SK-MEL-5 (cell line): ENCODE measurements at regions not wholly inside any gene's neighbourhood (a gene's known extent, or its start where the extent isn't known, plus 50 kb on each side); places are given as distances from the start of the nearest gene placed in this dataset.
"Not testable (repeated sequence)": the region's sequence is repeated elsewhere in the genome, so short reads cannot be mapped to it uniquely, and the experiment has no call there.

Experiments
- DNase-seq: peaks from one replicate; pipeline ENCODE4 v3.0.0-alpha.2; 2016; ENCODE audit warnings: low read depth, low spot score
- in situ Hi-C: cut with HindIII; loops from 2 replicates; pipeline ENCODE4 v1.10.0; 2016; ENCODE audit warnings: low sequenced_read_pairs, high pct_unique_total_duplicates, low pct_unique_long_range_greater_than_20kb

- in situ Hi-C loops: no loop called here
- no peak for DNase-seq
Observed at GRCh38 chr4:57363346-57363745, 253.2 kb upstream of the IGFBP7 start.

GRCh38 chr4:57360681-57361080 is 250.5 kb upstream of the IGFBP7 start:
- DNase-seq: no peak
- in situ Hi-C loops: no loop called here

- in situ Hi-C loops: no loop called here
- no peak for DNase-seq
Observed at GRCh38 chr4:57355101-57355665, 245.0 kb upstream of the IGFBP7 start.

GRCh38 chr4:57351731-57352130 is 241.5 kb upstream of the IGFBP7 start:
- DNase-seq: no peak
- in situ Hi-C loops: no loop called here

- no peak for DNase-seq
- in situ Hi-C loops: no loop called here
Observed at GRCh38 chr4:57344296-57344695, 234.1 kb upstream of the IGFBP7 start.

GRCh38 chr4:57342411-57342810 is 232.2 kb upstream of the IGFBP7 start:
- DNase-seq: no peak
- in situ Hi-C loops: no loop called here

GRCh38 chr4:57338861-57339260 is 228.7 kb upstream of the IGFBP7 start:
- in situ Hi-C loops, DNase-seq: not testable (repeated sequence)

- no peak for DNase-seq
- in situ Hi-C loops: no loop called here
Observed at GRCh38 chr4:57333684-57334083, 223.5 kb upstream of the IGFBP7 start.

- in situ Hi-C loops: no loop called here
Observed at GRCh38 chr4:57331959-57332358, 221.8 kb upstream of the IGFBP7 start.

GRCh38 chr4:57329279-57329678 is 219.1 kb upstream of the IGFBP7 start:
- no peak for DNase-seq
- in situ Hi-C loops: no loop called here

More at GRCh38 chr4:57331959-57332358, 221.8 kb upstream of the IGFBP7 start:
- DNase-seq: no peak

GRCh38 chr4:57324673-57325307 is 214.6 kb upstream of the IGFBP7 start:
- in situ Hi-C loops: no loop called here
- DNase-seq: no peak

GRCh38 chr4:57320849-57321248 is 210.7 kb upstream of the IGFBP7 start:
- in situ Hi-C loops: no loop called here
- DNase-seq: no peak

- DNase-seq: no peak
- in situ Hi-C loops: no loop called here
Observed at GRCh38 chr4:57320217-57320616, 210.0 kb upstream of the IGFBP7 start.

GRCh38 chr4:57318703-57319102 is 208.5 kb upstream of the IGFBP7 start:
- in situ Hi-C loops: no loop called here
- no peak for DNase-seq

GRCh38 chr4:57314636-57315035 is 204.5 kb upstream of the IGFBP7 start:
- in situ Hi-C loops: no loop called here
- DNase-seq: no peak

- no peak for DNase-seq
- in situ Hi-C loops: no loop called here
Observed at GRCh38 chr4:57312296-57312695, 202.1 kb upstream of the IGFBP7 start.

- in situ Hi-C loops: no loop called here
- DNase-seq: no peak
Observed at GRCh38 chr4:57309658-57310057, 199.5 kb upstream of the IGFBP7 start.

- no peak for DNase-seq
- in situ Hi-C loops: no loop called here
Observed at GRCh38 chr4:57308301-57308700, 198.1 kb upstream of the IGFBP7 start.

- no peak for DNase-seq
- in situ Hi-C loops: no loop called here
Observed at GRCh38 chr4:57305836-57306235, 195.7 kb upstream of the IGFBP7 start.
